HG03103 (cell line): ENCODE measurements at regions not wholly inside any gene's neighbourhood (a gene's known extent, or its start where the extent isn't known, plus 50 kb on each side); places are given as distances from the start of the nearest gene placed in this dataset.
A peak's percentile ranks its signal among the peaks of the same experiment; 100 is the strongest.
"Not testable (repeated sequence)": the region's sequence is repeated elsewhere in the genome, so short reads cannot be mapped to it uniquely, and the experiment has no call there.

Experiments used
- ATAC-seq: cut with Tn5 transposase; IDR thresholded peaks from one replicate; pipeline ENCODE4 v1.9.1; 2021; ENCODE audit warnings: low read depth; ENCODE audit not compliant: unreplicated experiment

GRCh38 chr1:182331387-182331786 lies 60.2 kb downstream of the GLUL start:
- no peak for ATAC-seq

- ATAC-seq: no peak
Observed at GRCh38 chr1:182330303-182330702, 61.3 kb downstream of the GLUL start.

GRCh38 chr1:182329471-182329870 lies 62.1 kb downstream of the GLUL start:
- no peak for ATAC-seq

GRCh38 chr1:182328591-182328990 lies 63.0 kb downstream of the GLUL start:
- ATAC-seq: no peak

- no peak for ATAC-seq
Observed at GRCh38 chr1:182325339-182325738, 66.3 kb downstream of the GLUL start.

GRCh38 chr1:182321532-182321931 lies 70.1 kb downstream of the GLUL start:
- not testable (repeated sequence) for ATAC-seq

GRCh38 chr1:182317611-182318161 lies 73.9 kb downstream of the GLUL start:
- ATAC-seq: no peak

- ATAC-seq: not testable (repeated sequence)
Observed at GRCh38 chr1:182316454-182316853, 75.1 kb downstream of the GLUL start.

GRCh38 chr1:182315167-182315556 lies 76.4 kb downstream of the GLUL start:
- no peak for ATAC-seq

GRCh38 chr1:182309631-182310351 lies 81.8 kb downstream of the GLUL start:
- ATAC-seq: no peak

GRCh38 chr1:182308826-182309225 lies 82.8 kb downstream of the GLUL start:
- no peak for ATAC-seq

- ATAC-seq: not testable (repeated sequence)
Observed at GRCh38 chr1:182307486-182307885, 84.1 kb downstream of the GLUL start.

- ATAC-seq: no peak
Observed at GRCh38 chr1:182305861-182306260, 85.7 kb downstream of the GLUL start.

- ATAC-seq: no peak
Observed at GRCh38 chr1:182304627-182305026, 87.0 kb downstream of the GLUL start.

- no peak for ATAC-seq
Observed at GRCh38 chr1:182304218-182304617, 87.4 kb downstream of the GLUL start.

- peak; percentile 68 for ATAC-seq
Observed at GRCh38 chr1:182303778-182304177, 87.8 kb downstream of the GLUL start.

GRCh38 chr1:182301467-182302198 lies 90.0 kb downstream of the GLUL start:
- no peak for ATAC-seq

- ATAC-seq: no peak
Observed at GRCh38 chr1:182301026-182301436, 90.6 kb downstream of the GLUL start.

- ATAC-seq: no peak
Observed at GRCh38 chr1:182299728-182300616, 91.6 kb downstream of the GLUL start.

GRCh38 chr1:182299054-182299727 lies 92.4 kb downstream of the GLUL start:
- ATAC-seq: not testable (repeated sequence)
